Body of pancreas (tissue), 4 donors: ENCODE measurements at regions not wholly inside any gene's neighbourhood (a gene's known extent, or its start where the extent isn't known, plus 50 kb on each side); places are given as distances from the start of the nearest gene placed in this dataset.

Experiments used
- CTCF ChIP-seq, 7 experiments: fragments of 450-650 bp in 4 of 7; fragments of 200-600 bp in 3 of 7; sonication (generic) in 3 of 7; IDR thresholded peaks; one replicate each; pipeline ENCODE4 v1.5.1; 2016 to 2019; ENCODE audit warnings: antibody characterized with exemption in 7 of 7
- POLR2A ChIP-seq, 3 donors: fragments of 450-650 bp; IDR thresholded peaks; one replicate each; pipeline ENCODE4 v1.6.1; 2016; ENCODE audit warnings: antibody characterized with exemption in 3 of 3, mild to moderate bottlenecking in 2 of 3

DNA sequence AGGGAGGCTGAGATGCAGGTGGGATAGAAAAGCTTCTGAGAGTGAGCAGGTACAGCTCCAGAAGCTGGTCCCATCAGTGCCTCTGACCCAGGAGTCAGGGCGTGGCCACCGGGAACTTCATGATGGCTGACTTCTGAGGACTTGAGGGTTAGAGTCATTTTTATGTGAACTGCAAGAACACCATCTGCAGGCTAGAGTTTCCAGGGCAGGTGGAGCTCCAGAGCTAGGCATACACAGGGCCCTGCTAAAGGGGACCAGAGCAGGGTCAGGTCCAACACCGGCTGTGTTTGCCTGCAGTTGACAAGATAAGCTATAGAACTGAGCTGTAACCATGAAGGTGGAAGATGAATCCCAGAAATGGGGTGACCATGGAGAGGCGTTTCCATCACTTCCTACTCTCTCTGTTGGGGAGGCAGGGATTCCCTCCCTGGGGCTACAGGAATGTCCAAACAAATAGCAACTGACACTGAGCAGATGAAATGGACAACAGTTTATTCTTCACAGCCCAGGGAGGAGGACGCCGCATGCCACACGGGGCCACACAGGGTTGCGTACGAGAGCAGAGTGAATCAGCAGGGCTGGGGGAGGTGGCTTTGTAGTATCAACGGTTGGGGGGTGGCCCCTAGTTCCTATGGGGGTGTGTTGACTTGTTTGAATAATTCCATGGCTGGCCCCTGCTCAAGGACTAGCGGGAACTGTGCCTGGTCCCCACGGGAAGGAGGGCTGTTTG, 77.6 kb upstream of the ZNF516 start:
- TF ChIP-seq CTCF (IDR thresholded peaks at IDR 0.05) (no peak), POLR2A (IDR thresholded peaks at IDR 0.05) (no peak)
